Neural progenitor cell (in vitro differentiated cells): ENCODE measurements at regions not wholly inside any gene's neighbourhood (a gene's known extent, or its start where the extent isn't known, plus 50 kb on each side); places are given as distances from the start of the nearest gene placed in this dataset.

Experiments
- DNase-seq: peaks from one replicate; pipeline ENCODE4 v3.0.0-alpha.2; 2016; ENCODE audit warnings: low spot score
- H2AFZ ChIP-seq: fragments of 200-600 bp; sonication (generic); replicated peaks from 2 replicates; pipeline ENCODE4 v1.6.1; 2016; ENCODE audit warnings: antibody characterized with exemption
- H3F3A ChIP-seq: fragments of 200-600 bp; sonication (generic); 2 replicates; pipeline ENCODE4 v1.6.1; 2016; ENCODE audit warnings: antibody characterized with exemption, low read depth
- H3K27ac ChIP-seq: fragments of 200-600 bp; sonication (generic); 2 replicates; pipeline ENCODE4 v1.5.1; 2016; ENCODE audit warnings: mild to moderate bottlenecking
- H3K27me3 ChIP-seq: fragments of 200-600 bp; sonication (generic); 2 replicates; pipeline ENCODE4 v1.6.1; 2016; ENCODE audit warnings: mild to moderate bottlenecking, moderate library complexity
- H3K36me3 ChIP-seq: fragments of 200-600 bp; sonication (generic); 2 replicates; pipeline ENCODE4 v1.5.1; 2016
- H3K4me1 ChIP-seq: fragments of 200-600 bp; sonication (generic); 2 replicates; pipeline ENCODE4 v1.6.1; 2016; ENCODE audit warnings: mixed run types
- H3K4me2 ChIP-seq: fragments of 200-600 bp; sonication (generic); 2 replicates; pipeline ENCODE4 v1.6.1; 2016
- H3K4me3 ChIP-seq: fragments of 200-600 bp; sonication (generic); 2 replicates; pipeline ENCODE4 v1.5.1; 2016
- H3K79me2 ChIP-seq: fragments of 200-600 bp; sonication (generic); 2 replicates; pipeline ENCODE4 v1.6.1; 2016; ENCODE audit warnings: low read depth
- H3K9ac ChIP-seq: fragments of 200-600 bp; sonication (generic); 2 replicates; pipeline ENCODE4 v1.6.1; 2016
- H3K9me3 ChIP-seq: fragments of 200-600 bp; sonication (generic); 2 replicates; pipeline ENCODE4 v1.5.1; 2016; ENCODE audit warnings: low read depth
- H4K20me1 ChIP-seq: fragments of 200-600 bp; sonication (generic); 2 replicates; pipeline ENCODE4 v1.6.1; 2016; ENCODE audit warnings: low read depth
- H3K27ac Mint-ChIP-seq: 3 replicates; pipeline ENCODE4 v1.8.0; 2021; ENCODE audit warnings: mixed read lengths
- H3K27me3 Mint-ChIP-seq: 2 replicates; pipeline ENCODE4 v1.8.0; 2022; ENCODE audit warnings: low read depth, mild to moderate bottlenecking, inconsistent platforms, moderate library complexity, mixed read lengths; ENCODE audit not compliant: insufficient read depth
- H3K36me3 Mint-ChIP-seq: 3 replicates; pipeline ENCODE4 v1.8.0; 2021; ENCODE audit warnings: mixed read lengths
- H3K4me1 Mint-ChIP-seq: 3 replicates; pipeline ENCODE4 v1.8.0; 2021; ENCODE audit warnings: mixed read lengths
- H3K4me3 Mint-ChIP-seq: 3 replicates; pipeline ENCODE4 v1.8.0; 2021; ENCODE audit warnings: mild to moderate bottlenecking, moderate library complexity, mixed read lengths
- H3K9me3 Mint-ChIP-seq: 3 replicates; pipeline ENCODE4 v1.8.0; 2020; ENCODE audit warnings: mixed read lengths
- CTCF ChIP-seq: fragments of 200-600 bp; sonication (generic); IDR thresholded peaks from 2 replicates; pipeline ENCODE4 v1.5.1; 2017; ENCODE audit warnings: antibody characterized with exemption, mild to moderate bottlenecking
- EZH2 ChIP-seq: fragments of 200-600 bp; sonication (generic); IDR thresholded peaks from 2 replicates; pipeline ENCODE4 v1.6.1; 2017; ENCODE audit warnings: antibody characterized with exemption, mild to moderate bottlenecking, moderate library complexity
- EZH2phosphoT487 ChIP-seq: fragments of 200-600 bp; sonication (generic); IDR thresholded peaks from 2 replicates; pipeline ENCODE4 v1.6.1; 2017; ENCODE audit warnings: antibody characterized with exemption

GRCh38 chr3:117726776-117727175 lies 1017.2 kb downstream of the TUSC7 start:
- DNase-seq, result no peak
- TF ChIP-seq EZH2phosphoT487, result no peak
- no peak for TF ChIP-seq CTCF
- no peak for TF ChIP-seq EZH2
- Histone ChIP-seq H4K20me1 (no peaks in the 10 kb centered on the region), H3K27me3 (no peaks in the 10 kb centered on the region), H3K4me2 (no peak overlapping the region), H3K79me2 (no peaks in the 10 kb centered on the region), H3K9ac (no peak overlapping the region), H3F3A (no peaks in the 10 kb centered on the region), H3K4me3 (no peak overlapping the region), H3K4me1 (no peaks in the 10 kb centered on the region), H3K36me3 (no peaks in the 10 kb centered on the region), H3K27ac (no peak overlapping the region), H2AFZ (no peak overlapping the region), H3K9me3 (no peaks in the 10 kb centered on the region)
- H3K27me3 Mint-ChIP-seq, result peaks cover 2% of the 10 kb centered on the region
- no peaks in the 10 kb centered on the region for H3K4me1 Mint-ChIP-seq
- H3K9me3 Mint-ChIP-seq, result no peaks in the 10 kb centered on the region
- no peak overlapping the region for H3K27ac Mint-ChIP-seq
- no peak overlapping the region for H3K4me3 Mint-ChIP-seq
- no peaks in the 10 kb centered on the region for H3K36me3 Mint-ChIP-seq

- H3K27ac ChIP-seq, result no peak overlapping the region
- Mint-ChIP-seq H3K27ac (no peak overlapping the region), H3K27me3 (peaks cover 2% of the 10 kb centered on the region), H3K4me3 (no peak overlapping the region), H3K36me3 (no peaks in the 10 kb centered on the region), H3K4me1 (peaks cover 2% of the 10 kb centered on the region), H3K9me3 (no peaks in the 10 kb centered on the region)
- no peaks in the 10 kb centered on the region for H3K27me3 ChIP-seq
- no peaks in the 10 kb centered on the region for H3K79me2 ChIP-seq
- H3K9ac ChIP-seq, result no peak overlapping the region
- no peak for DNase-seq
- no peaks in the 10 kb centered on the region for H3F3A ChIP-seq
- H3K4me1 ChIP-seq, result no peaks in the 10 kb centered on the region
- no peak for TF ChIP-seq CTCF
- TF ChIP-seq EZH2, result no peak
- TF ChIP-seq EZH2phosphoT487, result no peak
- no peak overlapping the region for H3K4me2 ChIP-seq
- no peak overlapping the region for H3K4me3 ChIP-seq
- H4K20me1 ChIP-seq, result no peaks in the 10 kb centered on the region
- no peaks in the 10 kb centered on the region for H3K36me3 ChIP-seq
- H3K9me3 ChIP-seq, result no peaks in the 10 kb centered on the region
- H2AFZ ChIP-seq, result no peak overlapping the region
Observed at GRCh38 chr3:117728226-117728625, 1018.6 kb downstream of the TUSC7 start.

GRCh38 chr3:117734496-117734895 lies 1024.9 kb downstream of the TUSC7 start:
- Mint-ChIP-seq H3K4me3 (no peak overlapping the region), H3K27ac (no peak overlapping the region), H3K36me3 (no peaks in the 10 kb centered on the region), H3K4me1 (peaks cover 13% of the 10 kb centered on the region), H3K9me3 (no peaks in the 10 kb centered on the region), H3K27me3 (no peaks in the 10 kb centered on the region)
- Histone ChIP-seq H3K4me1 (no peaks in the 10 kb centered on the region), H3K79me2 (no peaks in the 10 kb centered on the region), H3K9ac (no peak overlapping the region), H4K20me1 (no peaks in the 10 kb centered on the region), H3K27ac (no peak overlapping the region), H3K4me2 (no peak overlapping the region), H3F3A (no peaks in the 10 kb centered on the region), H3K4me3 (no peak overlapping the region), H3K36me3 (no peaks in the 10 kb centered on the region), H3K27me3 (no peaks in the 10 kb centered on the region), H2AFZ (no peak overlapping the region), H3K9me3 (no peaks in the 10 kb centered on the region)
- DNase-seq, result no peak
- TF ChIP-seq EZH2 (no peak), EZH2phosphoT487 (no peak), CTCF (no peak)
